GM13976 (cell line): ENCODE measurements at regions not wholly inside any gene's neighbourhood (a gene's known extent, or its start where the extent isn't known, plus 50 kb on each side); places are given as distances from the start of the nearest gene placed in this dataset.

Source experiments
- DNase-seq: peaks from one replicate; pipeline ENCODE4 v3.0.0; 2012; ENCODE audit warnings: low spot score
- CTCF ChIP-seq: IDR thresholded peaks from 2 replicates; pipeline ENCODE4 v1.5.1; 2012; ENCODE audit warnings: borderline replicate concordance, mild to moderate bottlenecking; ENCODE audit not compliant: insufficient read depth; ENCODE audit errors: extremely low read depth, missing control alignments, control extremely low read depth
- in situ Hi-C: fragments of 300-500 bp; cut with MboI; formaldehyde crosslinking; loops from one replicate; pipeline ENCODE4 v1.12.0; 2022; ENCODE audit warnings: low sequenced_read_pairs, mixed read lengths, inconsistent platforms; ENCODE audit not compliant: unreplicated experiment

DNA sequence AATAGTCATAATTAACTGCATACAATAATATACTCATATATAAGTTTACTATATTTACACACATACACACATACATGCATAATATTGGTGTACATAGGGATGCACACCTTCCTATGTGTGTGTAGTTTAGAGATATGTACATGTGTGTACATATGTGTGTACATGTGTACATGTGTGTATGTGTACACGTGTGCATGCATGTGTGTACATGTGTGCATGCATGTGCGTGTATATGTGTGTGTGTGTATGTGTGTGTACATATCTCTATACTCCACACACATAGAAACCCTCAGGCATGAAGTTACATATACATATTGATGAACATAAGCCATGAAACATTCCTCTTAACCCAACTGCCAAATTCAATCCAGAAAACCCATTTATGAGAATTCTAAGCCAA, 547.8 kb downstream of the TLR4 start:
- TF ChIP-seq CTCF, result no peak
- in situ Hi-C loops, result no loop called here
- DNase-seq, result no peak

GRCh38 chr9:118262191-118262590, 558.0 kb downstream of the TLR4 start:
- DNase-seq, result no peak
- no peak for TF ChIP-seq CTCF
- in situ Hi-C loops, result no loop called here

DNA sequence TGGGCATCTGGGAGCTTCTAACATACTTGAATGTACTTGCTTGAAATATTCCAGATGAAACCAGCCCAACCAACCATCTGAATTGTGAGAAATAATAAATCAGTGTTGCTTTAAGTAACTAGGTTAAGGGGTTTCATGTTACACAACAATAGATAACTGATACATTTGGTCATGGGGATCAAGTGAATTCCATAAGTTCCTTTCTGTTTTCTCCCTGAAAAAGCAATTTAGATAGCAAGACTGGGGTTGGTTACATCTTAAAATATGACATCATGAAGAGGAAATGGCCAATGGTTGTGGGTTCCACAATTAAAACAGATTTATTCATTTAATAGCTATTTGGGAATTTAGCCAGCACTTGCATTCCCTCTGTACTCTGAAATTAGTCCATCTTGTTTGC, 559.7 kb downstream of the TLR4 start:
- in situ Hi-C loops, result no loop called here
- no peak for DNase-seq
- no peak for TF ChIP-seq CTCF

DNA sequence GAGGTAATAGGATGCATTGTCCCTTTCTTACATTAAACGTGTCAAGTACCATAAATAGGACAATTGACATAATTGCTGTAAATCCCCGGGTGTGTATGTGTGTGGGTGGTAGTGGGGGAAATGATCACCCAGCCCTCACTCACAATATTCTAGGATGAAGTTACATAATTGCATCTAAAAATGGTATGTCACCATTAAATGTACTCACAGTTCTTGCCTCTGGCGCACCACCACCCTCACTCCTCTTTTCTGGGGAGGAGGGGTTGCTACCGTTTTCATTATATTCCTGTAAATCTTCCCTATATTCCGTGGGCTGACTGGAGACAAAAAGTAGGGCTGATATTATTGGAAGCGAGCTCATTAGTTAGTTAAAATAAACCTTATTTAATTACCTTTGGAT, 563.8 kb downstream of the TLR4 start:
- no peak for DNase-seq
- in situ Hi-C loops, result no loop called here
- TF ChIP-seq CTCF, result no peak

DNA sequence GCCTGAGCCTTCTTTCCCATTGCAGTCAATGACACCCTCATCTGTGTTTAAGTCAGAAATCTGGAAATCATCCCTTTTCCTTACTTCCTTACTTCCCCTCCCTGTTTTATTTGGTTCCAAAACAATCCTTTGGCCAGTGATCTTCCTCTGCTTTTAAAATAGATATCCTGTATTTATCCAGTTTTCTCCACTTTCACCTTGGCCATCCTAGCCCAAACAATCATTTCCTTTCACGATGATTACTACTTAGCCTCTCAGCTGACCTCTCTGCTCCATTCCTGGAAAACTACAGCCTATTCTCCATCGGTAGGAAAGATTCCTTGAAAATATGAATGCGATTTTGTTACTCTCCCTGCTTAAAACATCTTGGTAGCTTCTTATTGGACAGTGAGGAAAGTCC, 565.4 kb downstream of the TLR4 start:
- no peak for DNase-seq
- no peak for TF ChIP-seq CTCF
- in situ Hi-C loops, result no loop called here

DNA sequence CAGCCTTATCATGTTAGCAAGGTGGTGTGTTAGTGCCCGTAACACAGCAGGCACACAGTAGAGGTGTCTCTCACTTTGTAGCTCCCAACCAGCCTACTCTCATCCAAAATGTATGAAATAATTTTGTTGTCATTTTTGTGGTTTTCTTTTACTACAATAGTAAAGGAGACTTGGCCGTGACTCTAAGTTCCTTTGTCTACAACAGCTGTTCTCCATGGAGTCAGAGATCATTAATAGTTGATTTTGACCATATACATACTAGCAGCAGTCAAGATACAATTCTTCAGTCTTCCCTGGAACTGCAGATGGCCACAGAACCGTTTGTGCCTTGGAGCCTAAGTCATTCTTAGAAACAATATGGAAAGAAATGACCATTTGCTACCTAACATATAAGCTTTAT, 567.1 kb downstream of the TLR4 start:
- no peak for DNase-seq
- TF ChIP-seq CTCF, result no peak
- in situ Hi-C loops, result no loop called here

- no peak for TF ChIP-seq CTCF
- DNase-seq, result no peak
- in situ Hi-C loops, result no loop called here
Measured at GRCh38 chr9:118271936-118272335, 567.7 kb downstream of the TLR4 start.
